ENCODE measurements at regions not wholly inside any gene's neighbourhood (a gene's known extent, or its start where the extent isn't known, plus 50 kb on each side); places are given as distances from the start of the nearest gene placed in this dataset.
"Not testable (repeated sequence)": the region's sequence is repeated elsewhere in the genome, so short reads cannot be mapped to it uniquely, and the experiment has no call there.

- no peak for DNase-seq
These were observed 128.5 kb downstream of the VEGFA start for GRCh38 chr6:43898358-43899131.

- no peak for DNase-seq
These were observed 127.7 kb downstream of the VEGFA start for GRCh38 chr6:43897571-43898302.

DNA sequence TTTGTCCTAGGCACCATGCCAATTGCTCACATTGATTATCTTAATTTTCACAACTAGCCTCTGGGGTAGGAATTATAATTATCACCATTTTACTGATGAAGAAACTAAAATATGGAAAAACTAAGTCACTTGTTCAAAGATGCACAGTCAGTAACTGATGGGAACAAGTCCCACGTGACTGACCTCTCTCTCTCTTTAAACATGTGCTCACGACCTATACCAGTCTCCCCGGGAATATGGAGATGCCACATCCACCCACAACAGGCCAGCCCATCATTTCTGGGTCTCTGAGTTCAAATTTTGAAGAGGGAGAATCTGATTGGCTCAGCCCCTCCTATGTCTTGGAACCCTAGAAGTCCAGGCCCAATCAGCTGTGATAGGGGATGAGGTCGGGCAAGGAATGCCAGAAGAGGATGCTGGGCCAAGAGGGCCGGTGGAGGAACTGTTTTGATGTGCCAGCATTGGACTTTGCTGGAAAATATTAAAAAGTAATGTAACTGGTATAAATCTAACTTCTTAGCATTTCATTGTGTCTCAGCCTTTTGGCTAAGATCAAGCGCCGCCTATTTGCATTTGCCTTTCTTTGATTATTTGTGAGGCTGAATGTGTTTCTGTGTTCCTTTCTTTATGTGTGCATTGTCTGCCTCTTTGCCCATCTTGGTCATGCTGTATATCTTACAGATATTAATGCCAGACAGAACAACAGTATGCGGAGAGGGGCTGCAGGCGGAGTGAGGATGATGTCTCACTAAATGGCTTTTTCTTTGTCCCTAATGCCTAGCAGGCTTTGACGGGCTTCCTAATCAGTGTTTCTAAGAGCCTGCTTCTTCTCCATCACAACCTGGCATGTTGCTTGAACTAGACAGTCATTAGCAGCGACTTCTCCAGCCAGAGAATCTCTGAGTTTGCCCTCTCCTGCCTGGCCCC is 126.6 kb downstream of the VEGFA start:
- DNase-seq, result no peak

- DNase-seq, result no peak
These were observed 125.8 kb downstream of the VEGFA start for GRCh38 chr6:43895656-43896328.

GRCh38 chr6:43893073-43893472 is 123.1 kb downstream of the VEGFA start:
- no peak for DNase-seq

DNA sequence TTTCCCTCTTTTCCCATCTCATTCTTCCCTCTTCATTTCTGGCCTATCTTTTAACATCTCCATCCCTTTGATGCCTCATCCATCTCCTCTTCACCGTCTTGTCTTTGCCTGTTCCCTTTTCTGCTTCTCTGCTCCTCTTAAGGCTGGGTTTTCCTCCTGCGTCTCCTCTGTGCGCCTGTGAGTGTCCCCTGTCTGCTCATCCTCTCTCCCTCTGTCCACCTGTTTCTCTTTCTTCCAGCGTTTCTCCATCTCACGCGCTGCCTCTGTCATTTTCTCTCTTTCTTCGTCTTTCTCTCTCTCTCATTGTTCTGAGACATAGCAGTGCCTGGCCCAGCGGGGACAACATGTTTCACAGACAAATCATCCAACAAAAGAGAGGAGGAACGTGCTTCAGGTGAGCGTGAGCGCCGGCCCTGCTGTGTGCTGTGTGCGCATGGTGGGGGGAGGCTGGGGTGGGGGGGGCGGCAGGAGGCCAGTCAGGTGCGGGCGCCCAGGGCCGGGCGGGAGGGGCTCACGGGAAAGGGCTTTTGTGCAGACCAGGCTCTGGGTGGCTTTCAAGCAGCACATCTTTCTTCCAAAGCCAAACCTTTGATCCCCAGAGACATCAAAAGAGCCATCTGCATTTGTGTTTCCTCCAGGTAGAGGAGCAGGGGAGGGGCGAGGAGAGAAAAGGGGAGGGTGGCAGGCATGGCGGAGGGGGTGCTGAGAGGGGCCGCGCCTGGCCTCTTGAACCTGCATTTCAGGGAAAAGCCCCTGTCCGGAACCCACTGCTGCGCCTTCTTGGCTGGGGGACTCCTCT is 121.3 kb downstream of the VEGFA start:
- no peak for DNase-seq

DNA sequence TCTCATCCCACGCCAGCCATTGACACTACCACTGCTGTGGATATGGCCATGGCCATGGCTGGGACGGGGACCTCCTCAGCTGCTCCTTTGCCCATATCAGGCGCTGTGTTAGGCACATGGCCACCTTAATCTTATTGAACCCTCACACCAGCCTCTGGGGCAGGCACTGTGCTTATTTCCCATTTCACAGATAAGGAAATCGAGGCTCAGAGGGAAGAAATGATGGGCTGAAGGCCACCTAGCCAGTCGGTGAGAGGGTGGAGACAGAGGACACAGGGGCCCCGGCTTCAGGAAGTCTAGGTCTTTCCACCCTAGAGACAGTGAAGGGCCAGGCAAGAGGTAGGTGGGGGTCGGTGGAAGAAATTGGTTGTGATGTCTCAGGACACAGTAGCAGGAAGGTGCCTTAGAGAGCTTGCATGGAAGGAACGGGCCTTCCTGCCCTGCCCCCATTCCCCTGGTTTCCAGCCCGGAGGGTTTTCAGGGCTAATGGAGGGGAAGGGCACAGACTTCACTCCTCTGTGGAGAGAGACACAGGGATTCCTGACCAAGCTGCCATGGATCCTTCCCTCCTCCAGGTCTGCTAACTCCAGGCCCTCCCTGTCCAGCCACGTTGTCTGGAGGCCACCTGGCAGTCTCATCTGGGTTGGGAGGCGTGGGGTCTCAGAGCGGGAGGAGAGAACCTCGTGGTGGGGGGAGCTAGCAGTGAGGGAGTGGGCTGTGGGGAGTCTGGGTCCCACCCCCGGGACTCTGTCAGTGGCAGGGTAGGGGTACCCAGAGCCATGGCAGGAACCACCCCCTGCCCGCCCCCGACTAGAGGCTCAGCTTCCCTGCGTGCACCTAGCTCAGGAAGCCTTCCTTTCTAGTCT is 120.4 kb downstream of the VEGFA start:
- no peak for DNase-seq

GRCh38 chr6:43887906-43888683 is 118.1 kb downstream of the VEGFA start:
- no peak for DNase-seq

- DNase-seq, result no peak
These were observed 117.4 kb downstream of the VEGFA start for GRCh38 chr6:43887340-43887858.

- no peak for DNase-seq
These were observed 116.8 kb downstream of the VEGFA start for GRCh38 chr6:43886717-43887339.

GRCh38 chr6:43886067-43886461 is 116.1 kb downstream of the VEGFA start:
- no peak for DNase-seq

DNA sequence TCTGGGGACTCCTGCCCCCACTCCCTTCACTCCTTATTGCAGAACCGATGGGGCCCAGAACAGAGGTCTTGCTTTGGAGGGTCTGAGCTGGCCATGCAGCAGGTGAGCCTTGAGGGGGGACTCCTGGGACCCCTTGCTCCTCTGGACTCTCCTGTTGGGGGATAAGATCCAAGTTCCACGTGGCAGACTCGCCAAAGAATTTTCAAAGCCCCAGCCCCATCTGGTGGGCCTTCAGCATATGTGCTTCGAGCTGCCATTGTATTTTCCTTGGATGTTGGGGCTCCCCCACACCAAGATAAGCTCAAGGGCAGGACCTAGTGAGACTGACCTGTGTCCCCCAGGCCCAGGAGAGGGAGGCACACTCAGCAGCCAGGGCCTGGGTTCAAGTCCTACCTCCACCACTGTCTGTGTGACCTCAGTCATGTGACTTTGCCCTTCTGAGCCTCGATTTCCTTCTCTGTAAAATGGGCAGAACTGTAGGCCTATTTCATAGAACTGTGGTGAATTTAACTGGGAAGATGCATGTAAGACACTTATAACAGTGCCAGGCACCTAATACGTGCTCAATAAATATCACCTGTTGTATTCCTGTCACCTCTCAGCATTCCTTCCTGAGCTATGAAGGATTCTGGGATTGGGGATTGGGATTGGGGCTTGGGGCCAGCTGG is 115.5 kb downstream of the VEGFA start:
- DNase-seq, result no peak

- no peak for DNase-seq
These were observed 114.6 kb downstream of the VEGFA start for GRCh38 chr6:43884652-43885022.

- DNase-seq, result no peak
These were observed 114.0 kb downstream of the VEGFA start for GRCh38 chr6:43883847-43884651.

DNA sequence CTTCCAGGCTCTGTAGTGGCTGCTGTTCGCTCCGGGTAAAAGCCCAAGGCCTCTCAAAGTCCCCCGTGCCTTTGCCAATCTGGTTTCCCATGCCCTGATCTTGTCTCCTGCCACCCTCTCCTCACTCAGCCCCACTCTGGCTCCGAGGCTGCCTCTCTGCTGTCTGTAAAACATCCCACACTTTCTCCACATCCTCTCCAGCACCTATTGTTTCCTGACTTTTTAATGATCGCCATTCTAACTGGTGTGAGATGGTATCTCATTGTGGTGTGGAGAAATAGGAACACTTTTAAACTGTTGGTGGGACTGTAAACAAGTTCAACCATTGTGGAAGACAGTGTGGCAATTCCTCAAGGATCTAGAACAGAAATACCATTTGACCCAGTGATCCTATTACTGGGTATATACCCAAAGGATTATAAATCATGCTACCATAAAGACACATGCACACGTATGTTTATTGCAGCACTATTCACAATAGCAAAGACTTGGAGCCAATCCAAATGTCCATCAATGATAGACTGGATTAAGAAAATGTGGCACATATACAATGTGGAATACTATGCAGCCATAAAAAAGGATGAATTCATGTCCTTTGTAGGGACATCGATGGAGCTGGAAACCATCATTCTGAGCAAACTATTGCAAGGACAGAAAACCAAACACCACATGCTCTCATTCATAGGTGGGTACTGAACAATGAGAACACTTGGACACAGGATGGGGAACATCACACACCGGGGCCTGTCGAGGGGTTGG is 112.9 kb downstream of the VEGFA start:
- not testable (repeated sequence) for DNase-seq

GRCh38 chr6:43880236-43881137 is 110.5 kb downstream of the VEGFA start:
- DNase-seq, result no peak

All from stimulated activated CD4-positive, alpha-beta T cell treated with anti-CD3 and anti-CD28 coated beads, Interleukin-4, amount 100 ng/mL, for 24 hours (primary cell).